ENCODE measurements at regions not wholly inside any gene's neighbourhood (a gene's known extent, or its start where the extent isn't known, plus 50 kb on each side); places are given as distances from the start of the nearest gene placed in this dataset.

DNA sequence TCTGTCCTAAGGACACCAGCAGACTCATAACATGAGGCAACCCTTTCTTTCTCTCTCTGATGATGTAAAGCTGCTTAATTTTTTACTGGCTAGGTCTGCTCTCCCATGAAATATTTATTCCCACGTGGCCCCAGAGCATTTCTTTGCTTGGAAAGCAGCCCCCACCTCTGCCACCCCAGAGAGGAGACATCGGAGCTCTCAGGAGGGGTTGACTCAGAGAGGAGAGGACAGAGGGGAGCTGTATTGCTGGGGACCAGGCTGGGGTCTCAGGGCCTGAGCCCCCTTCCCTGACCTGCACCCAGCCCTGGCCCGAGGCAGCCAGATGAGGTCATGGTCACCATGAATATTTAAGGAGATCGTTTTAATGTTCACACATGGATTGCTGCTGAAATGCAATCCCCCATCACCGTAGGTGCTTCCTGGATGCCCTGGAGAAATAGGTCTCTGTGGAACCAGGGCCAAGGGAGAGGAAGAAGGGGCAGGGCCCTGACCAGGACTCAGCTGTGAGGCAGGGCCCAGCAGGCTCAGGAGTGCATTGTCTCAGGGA is 117.5 kb downstream of the DLL1 start:
- TF ChIP-seq, protein P1, sequence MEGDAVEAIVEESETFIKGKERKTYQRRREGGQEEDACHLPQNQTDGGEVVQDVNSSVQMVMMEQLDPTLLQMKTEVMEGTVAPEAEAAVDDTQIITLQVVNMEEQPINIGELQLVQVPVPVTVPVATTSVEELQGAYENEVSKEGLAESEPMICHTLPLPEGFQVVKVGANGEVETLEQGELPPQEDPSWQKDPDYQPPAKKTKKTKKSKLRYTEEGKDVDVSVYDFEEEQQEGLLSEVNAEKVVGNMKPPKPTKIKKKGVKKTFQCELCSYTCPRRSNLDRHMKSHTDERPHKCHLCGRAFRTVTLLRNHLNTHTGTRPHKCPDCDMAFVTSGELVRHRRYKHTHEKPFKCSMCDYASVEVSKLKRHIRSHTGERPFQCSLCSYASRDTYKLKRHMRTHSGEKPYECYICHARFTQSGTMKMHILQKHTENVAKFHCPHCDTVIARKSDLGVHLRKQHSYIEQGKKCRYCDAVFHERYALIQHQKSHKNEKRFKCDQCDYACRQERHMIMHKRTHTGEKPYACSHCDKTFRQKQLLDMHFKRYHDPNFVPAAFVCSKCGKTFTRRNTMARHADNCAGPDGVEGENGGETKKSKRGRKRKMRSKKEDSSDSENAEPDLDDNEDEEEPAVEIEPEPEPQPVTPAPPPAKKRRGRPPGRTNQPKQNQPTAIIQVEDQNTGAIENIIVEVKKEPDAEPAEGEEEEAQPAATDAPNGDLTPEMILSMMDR (IDR thresholded peaks at IDR 0.05), result no peak
- no peak for TF ChIP-seq POLR2AphosphoS5 (IDR thresholded peaks at IDR 0.05)

Data from upper lobe of left lung (tissue), 4 donors.